ENCODE measurements at regions not wholly inside any gene's neighbourhood (a gene's known extent, or its start where the extent isn't known, plus 50 kb on each side); places are given as distances from the start of the nearest gene placed in this dataset.

DNA sequence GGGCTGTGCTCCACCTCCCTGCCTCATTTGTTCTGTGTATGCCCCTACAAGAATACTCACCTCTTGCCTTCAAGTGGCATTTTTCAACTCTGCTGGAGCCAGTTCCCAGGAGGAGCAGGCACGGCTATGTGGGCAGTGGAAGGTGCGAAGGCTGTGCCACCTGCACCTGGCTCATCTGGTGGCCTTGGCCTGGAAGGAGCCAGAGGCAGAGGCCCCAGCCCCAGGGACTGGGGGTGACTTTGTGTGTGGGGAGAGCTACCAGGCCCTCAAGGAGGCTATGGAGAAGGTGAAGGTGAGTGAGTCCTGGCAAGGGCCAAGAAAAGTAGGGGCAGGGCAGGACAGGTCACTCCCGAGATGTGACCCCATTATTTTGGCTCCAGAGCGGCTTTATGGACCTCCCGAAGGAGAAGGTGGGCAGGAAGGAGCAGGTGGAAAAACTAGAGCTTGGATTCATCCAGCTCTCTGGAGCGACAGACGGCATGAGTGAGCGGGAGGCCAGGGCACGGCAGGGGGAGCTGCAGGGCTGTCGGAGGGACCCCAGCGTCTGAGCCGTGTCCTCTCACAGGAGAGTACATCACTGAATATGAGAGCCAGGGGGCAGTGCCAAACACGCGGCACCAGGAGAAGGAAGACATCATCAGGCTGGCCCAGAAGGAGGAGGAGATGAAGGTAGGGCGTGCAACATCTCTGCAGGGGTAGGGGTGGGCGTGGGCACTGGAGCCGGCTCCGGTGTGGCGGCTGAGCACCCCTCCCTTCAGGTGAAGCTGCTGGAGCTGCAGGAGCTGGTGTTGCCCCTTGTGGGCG lies 57.3 kb upstream of the UBE2Q2 start:
- TF ChIP-seq, protein P1, sequence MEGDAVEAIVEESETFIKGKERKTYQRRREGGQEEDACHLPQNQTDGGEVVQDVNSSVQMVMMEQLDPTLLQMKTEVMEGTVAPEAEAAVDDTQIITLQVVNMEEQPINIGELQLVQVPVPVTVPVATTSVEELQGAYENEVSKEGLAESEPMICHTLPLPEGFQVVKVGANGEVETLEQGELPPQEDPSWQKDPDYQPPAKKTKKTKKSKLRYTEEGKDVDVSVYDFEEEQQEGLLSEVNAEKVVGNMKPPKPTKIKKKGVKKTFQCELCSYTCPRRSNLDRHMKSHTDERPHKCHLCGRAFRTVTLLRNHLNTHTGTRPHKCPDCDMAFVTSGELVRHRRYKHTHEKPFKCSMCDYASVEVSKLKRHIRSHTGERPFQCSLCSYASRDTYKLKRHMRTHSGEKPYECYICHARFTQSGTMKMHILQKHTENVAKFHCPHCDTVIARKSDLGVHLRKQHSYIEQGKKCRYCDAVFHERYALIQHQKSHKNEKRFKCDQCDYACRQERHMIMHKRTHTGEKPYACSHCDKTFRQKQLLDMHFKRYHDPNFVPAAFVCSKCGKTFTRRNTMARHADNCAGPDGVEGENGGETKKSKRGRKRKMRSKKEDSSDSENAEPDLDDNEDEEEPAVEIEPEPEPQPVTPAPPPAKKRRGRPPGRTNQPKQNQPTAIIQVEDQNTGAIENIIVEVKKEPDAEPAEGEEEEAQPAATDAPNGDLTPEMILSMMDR (IDR thresholded peaks at IDR 0.05), result no peak
- TF ChIP-seq POLR2AphosphoS5 (IDR thresholded peaks at IDR 0.05; ENCODE audit: insufficient read depth in 1 of 2, low read depth in 1 of 2), result no peak
